Esophagus squamous epithelium (tissue), 5 donors: ENCODE measurements at regions not wholly inside any gene's neighbourhood (a gene's known extent, or its start where the extent isn't known, plus 50 kb on each side); places are given as distances from the start of the nearest gene placed in this dataset.

Experiments
- DNase-seq: peaks from one replicate; lab custom pipeline; 2025; lab: John Stamatoyannopoulos, UW
- H3K27ac ChIP-seq, 4 donors: fragments of 200-600 bp; sonication (generic); one replicate each; pipeline ENCODE4 v1.5.1; 2016 to 2019; ENCODE audit warnings: mild to moderate bottlenecking in 1 of 4
- H3K27me3 ChIP-seq, 4 donors: fragments of 200-600 bp; sonication (generic); 1 replicate in 3 of 4; 2 replicates in 1 of 4; pipeline versions ENCODE4 v1.5.1 to v1.6.0; 2017 to 2021; ENCODE audit warnings: antibody characterized with exemption in 1 of 4
- H3K36me3 ChIP-seq, 3 donors: fragments of 200-600 bp; sonication (generic); one replicate each; pipeline ENCODE4 v1.5.1; 2016 to 2019
- H3K4me1 ChIP-seq, 3 donors: fragments of 200-600 bp; sonication (generic); one replicate each; pipeline ENCODE4 v1.5.1; 2017 to 2019
- H3K4me3 ChIP-seq, 4 donors: fragments of 200-600 bp; sonication (generic); 1 replicate in 3 of 4; 2 replicates in 1 of 4; pipeline ENCODE4 v1.5.1; 2016 to 2019; ENCODE audit warnings: mild to moderate bottlenecking in 2 of 4, moderate library complexity in 1 of 4
- H3K9me3 ChIP-seq, 3 donors: fragments of 200-600 bp; sonication (generic); one replicate each; pipeline ENCODE4 v1.5.1; 2016 to 2019
- CTCF ChIP-seq, 6 experiments: fragments of 450-650 bp in 4 of 6; fragments of 200-600 bp in 2 of 6; sonication (generic) in 2 of 6; IDR thresholded peaks; one replicate each; pipeline ENCODE4 v1.5.1; 2016 to 2019; ENCODE audit warnings: antibody characterized with exemption in 6 of 6, mild to moderate bottlenecking in 4 of 6, moderate library complexity in 4 of 6
- POLR2A ChIP-seq, 4 donors: fragments of 450-650 bp; IDR thresholded peaks; one replicate each; pipeline ENCODE4 v1.6.1; 2017; ENCODE audit warnings: antibody characterized with exemption in 4 of 4, mild to moderate bottlenecking in 4 of 4, moderate library complexity in 3 of 4
- WGBS, 2 donors: methylation state at CpG; one replicate each; pipeline ENCODE4 v1.1.5; 2018; 5-methylcytosine and 5-hydroxymethylcytosine counted together
- intact Hi-C: fragments of 100-400 bp; cut with DNase I; formaldehyde crosslinking; loops from one replicate; pipeline ENCODE4 v1.15.0; 2022
- donor health status: DM: yes; HTN: yes; CAD: no.

- Histone ChIP-seq H3K36me3 (no peaks in the 10 kb centered on the region), H3K27ac (peak overlapping the region in 2 of 4 donors; percentile 42 to 43), H3K9me3 (no peaks in the 10 kb centered on the region), H3K4me3 (no peak overlapping the region), H3K27me3 (no peaks in the 10 kb centered on the region), H3K4me1 (peaks cover 0 to 26% (median 3%) of the 10 kb centered on the region in 3 donors)
- DNase-seq, result no peak
- WGBS, 2 donors, result no CpG with 5 or more reads among the region's 1 CpG
- intact Hi-C loops, result no loop called here
- no peak for TF ChIP-seq POLR2A (IDR thresholded peaks at IDR 0.05)
- peak in 1 of 6 experiments; percentile 23 for TF ChIP-seq CTCF (IDR thresholded peaks at IDR 0.05)
Measured at GRCh38 chrX:69032601-69033000, 132.7 kb downstream of the PJA1 start.

- TF ChIP-seq CTCF (IDR thresholded peaks at IDR 0.05) (no peak), POLR2A (IDR thresholded peaks at IDR 0.05) (no peak)
- intact Hi-C loops, result no loop called here
- Histone ChIP-seq H3K4me1 (peaks cover 0 to 32% (median 6%) of the 10 kb centered on the region in 3 donors), H3K36me3 (no peaks in the 10 kb centered on the region), H3K27ac (peak overlapping the region; percentile 19 to 43 (median 38)), H3K4me3 (no peak overlapping the region), H3K9me3 (no peaks in the 10 kb centered on the region), H3K27me3 (no peaks in the 10 kb centered on the region)
- no peak for DNase-seq
- 54 to 58% methylated on average over 2 of the region's 2 CpGs for WGBS, 2 donors
Measured at GRCh38 chrX:69031971-69032391, 133.3 kb downstream of the PJA1 start.

- TF ChIP-seq POLR2A (IDR thresholded peaks at IDR 0.05), result no peak
- no peak for TF ChIP-seq CTCF (IDR thresholded peaks at IDR 0.05)
- DNase-seq, result no peak
- no peaks in the 10 kb centered on the region for H3K27me3 ChIP-seq
- intact Hi-C loops, result no loop called here
- WGBS, 2 donors, result 75 to 100% methylated on average over 1 to 2 of the region's 3 CpGs
- no peaks in the 10 kb centered on the region for H3K9me3 ChIP-seq
- H3K27ac ChIP-seq, result no peak overlapping the region
- no peak overlapping the region for H3K4me3 ChIP-seq
- peaks cover 0 to 40% (median 8%) of the 10 kb centered on the region in 3 donors for H3K4me1 ChIP-seq
- H3K36me3 ChIP-seq, result no peaks in the 10 kb centered on the region
Measured at GRCh38 chrX:69031181-69031580, 134.1 kb downstream of the PJA1 start.

GRCh38 chrX:69029771-69030170 is 135.5 kb downstream of the PJA1 start:
- Histone ChIP-seq H3K27ac (no peak overlapping the region), H3K4me1 (peaks cover 0 to 55% (median 8%) of the 10 kb centered on the region in 3 donors), H3K36me3 (no peaks in the 10 kb centered on the region), H3K4me3 (no peak overlapping the region), H3K9me3 (no peaks in the 10 kb centered on the region), H3K27me3 (no peaks in the 10 kb centered on the region)
- intact Hi-C loops, result no loop called here
- TF ChIP-seq CTCF (IDR thresholded peaks at IDR 0.05) (no peak), POLR2A (IDR thresholded peaks at IDR 0.05) (no peak)
- 93 to 97% methylated on average over 6 to 7 of the region's 7 CpGs for WGBS, 2 donors
- DNase-seq, result no peak

GRCh38 chrX:69028761-69029120 is 136.5 kb downstream of the PJA1 start:
- Histone ChIP-seq H3K9me3 (no peaks in the 10 kb centered on the region), H3K27me3 (no peaks in the 10 kb centered on the region), H3K27ac (peak overlapping the region in 1 of 4 donors; percentile 73), H3K36me3 (no peaks in the 10 kb centered on the region), H3K4me1 (peaks cover 0 to 62% (median 8%) of the 10 kb centered on the region in 3 donors), H3K4me3 (no peak overlapping the region)
- no peak for DNase-seq
- intact Hi-C loops, result no loop called here
- 44% methylated on average over 1 of the region's 1 CpG; no CpG with 5 or more reads in 1 of the 2 donors for WGBS, 2 donors
- TF ChIP-seq CTCF (IDR thresholded peaks at IDR 0.05) (no peak), POLR2A (IDR thresholded peaks at IDR 0.05) (no peak)
